Kidney epithelial cell (primary cell): ENCODE measurements at regions not wholly inside any gene's neighbourhood (a gene's known extent, or its start where the extent isn't known, plus 50 kb on each side); places are given as distances from the start of the nearest gene placed in this dataset.

Experiments
- DNase-seq: peaks from one replicate; pipeline ENCODE4 v3.0.0-alpha.2; 2010; ENCODE audit warnings: low read depth
- H3K27me3 ChIP-seq: 2 replicates; pipeline ENCODE4 v1.6.0; 2011; ENCODE audit warnings: low read length; ENCODE audit not compliant: control insufficient read depth, insufficient read depth
- H3K36me3 ChIP-seq: 2 replicates; pipeline ENCODE4 v1.5.1; 2011; ENCODE audit warnings: low read length; ENCODE audit not compliant: control insufficient read depth, insufficient read depth
- H3K4me3 ChIP-seq: 2 replicates; pipeline ENCODE4 v1.5.1; 2011; ENCODE audit warnings: low read depth, mild to moderate bottlenecking, control low read depth, low read length
- TF ChIP-seq, protein P1 (sequence below): IDR thresholded peaks from 2 replicates; pipeline ENCODE4 v1.5.1; 2011; ENCODE audit warnings: mild to moderate bottlenecking, moderate library complexity, low read length, control low read depth, inconsistent platforms; ENCODE audit not compliant: insufficient read depth, poor library complexity, severe bottlenecking

DNA sequence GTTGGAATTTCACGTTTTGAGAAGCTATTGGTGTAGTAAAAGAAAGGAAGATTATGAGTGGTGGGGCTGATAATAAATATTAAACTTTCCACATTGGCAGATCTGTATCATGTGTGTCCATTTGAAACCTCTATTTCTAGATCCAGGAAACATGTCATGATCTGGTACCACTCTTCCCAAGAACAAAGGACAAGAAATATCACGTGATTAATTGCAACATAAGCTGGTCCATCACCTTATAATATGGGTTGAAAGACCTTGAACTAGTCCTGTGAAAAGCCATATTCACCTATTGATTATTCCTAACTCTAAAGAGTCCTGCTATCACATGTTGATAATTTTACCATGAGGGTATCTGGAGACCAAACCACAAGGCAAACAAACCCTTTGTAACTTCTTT is 335.3 kb upstream of the SMIM21 start:
- TF ChIP-seq, protein P1, sequence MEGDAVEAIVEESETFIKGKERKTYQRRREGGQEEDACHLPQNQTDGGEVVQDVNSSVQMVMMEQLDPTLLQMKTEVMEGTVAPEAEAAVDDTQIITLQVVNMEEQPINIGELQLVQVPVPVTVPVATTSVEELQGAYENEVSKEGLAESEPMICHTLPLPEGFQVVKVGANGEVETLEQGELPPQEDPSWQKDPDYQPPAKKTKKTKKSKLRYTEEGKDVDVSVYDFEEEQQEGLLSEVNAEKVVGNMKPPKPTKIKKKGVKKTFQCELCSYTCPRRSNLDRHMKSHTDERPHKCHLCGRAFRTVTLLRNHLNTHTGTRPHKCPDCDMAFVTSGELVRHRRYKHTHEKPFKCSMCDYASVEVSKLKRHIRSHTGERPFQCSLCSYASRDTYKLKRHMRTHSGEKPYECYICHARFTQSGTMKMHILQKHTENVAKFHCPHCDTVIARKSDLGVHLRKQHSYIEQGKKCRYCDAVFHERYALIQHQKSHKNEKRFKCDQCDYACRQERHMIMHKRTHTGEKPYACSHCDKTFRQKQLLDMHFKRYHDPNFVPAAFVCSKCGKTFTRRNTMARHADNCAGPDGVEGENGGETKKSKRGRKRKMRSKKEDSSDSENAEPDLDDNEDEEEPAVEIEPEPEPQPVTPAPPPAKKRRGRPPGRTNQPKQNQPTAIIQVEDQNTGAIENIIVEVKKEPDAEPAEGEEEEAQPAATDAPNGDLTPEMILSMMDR, result no peak
- no peaks in the 10 kb centered on the region for H3K27me3 ChIP-seq
- H3K36me3 ChIP-seq, result no peaks in the 10 kb centered on the region
- H3K4me3 ChIP-seq, result no peak overlapping the region
- no peak for DNase-seq

DNA sequence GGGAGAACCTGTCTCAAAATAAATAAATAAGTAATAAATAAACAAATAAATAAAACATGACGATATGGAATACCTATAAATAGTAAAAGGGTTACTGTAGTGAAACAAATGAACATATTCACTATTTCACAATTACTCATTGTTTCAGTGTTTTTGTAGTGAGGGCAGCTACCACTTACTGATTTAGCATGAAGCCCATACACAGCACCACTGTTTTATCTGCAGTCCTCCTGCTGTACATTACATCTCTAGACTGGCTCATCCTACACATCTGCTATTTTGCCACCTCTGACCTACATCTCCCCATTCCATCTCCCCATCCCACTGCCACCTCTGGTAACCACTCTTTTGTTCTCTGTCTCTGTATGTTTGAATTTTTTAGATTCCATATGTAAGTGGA is 332.7 kb upstream of the SMIM21 start:
- TF ChIP-seq, protein P1, result no peak
- Histone ChIP-seq H3K4me3 (no peak overlapping the region), H3K27me3 (no peaks in the 10 kb centered on the region), H3K36me3 (no peaks in the 10 kb centered on the region)
- no peak for DNase-seq

DNA sequence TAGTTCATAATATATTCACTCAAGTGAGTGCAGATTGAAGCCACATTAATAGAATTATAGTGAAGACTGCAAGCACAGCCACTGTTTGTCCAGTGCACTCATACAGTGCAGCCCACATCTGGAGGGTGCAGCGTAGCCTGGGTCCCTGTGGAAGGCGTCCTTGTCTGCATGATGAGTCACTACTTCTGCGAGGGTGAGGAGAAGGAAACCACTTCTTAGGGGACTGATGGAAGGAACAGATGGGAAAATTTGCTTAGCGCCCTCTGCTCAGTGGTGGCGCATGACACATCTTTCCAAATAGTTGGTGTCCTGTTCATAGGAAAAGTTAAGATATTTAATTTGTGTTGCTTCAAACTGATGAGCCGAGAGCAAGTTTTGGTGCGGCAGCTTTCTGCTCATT is 330.4 kb upstream of the SMIM21 start:
- Histone ChIP-seq H3K27me3 (no peaks in the 10 kb centered on the region), H3K4me3 (no peak overlapping the region), H3K36me3 (no peaks in the 10 kb centered on the region)
- no peak for DNase-seq
- TF ChIP-seq, protein P1, result no peak

DNA sequence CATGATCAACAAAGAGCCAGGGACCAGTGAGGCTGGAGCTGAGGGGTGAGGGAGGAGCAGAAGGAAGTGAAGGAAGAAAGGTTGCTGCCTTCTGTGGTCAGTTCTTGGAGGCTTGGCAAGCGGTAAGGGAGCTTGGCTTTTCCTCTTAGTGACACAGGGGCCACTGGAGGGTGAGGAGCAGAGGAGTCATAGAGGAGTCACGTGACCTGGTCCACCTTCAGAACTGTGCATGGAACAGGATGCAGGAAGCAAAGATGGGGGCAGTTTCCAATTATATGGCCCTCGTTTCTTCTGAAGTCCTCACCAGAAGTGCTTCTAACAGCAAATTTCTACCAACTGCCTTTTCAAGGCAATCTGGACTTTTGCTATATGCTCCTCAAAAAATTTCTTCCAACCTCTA is 326.9 kb upstream of the SMIM21 start:
- DNase-seq, result no peak
- Histone ChIP-seq H3K4me3 (no peak overlapping the region), H3K36me3 (no peaks in the 10 kb centered on the region), H3K27me3 (no peaks in the 10 kb centered on the region)
- TF ChIP-seq, protein P1, result no peak

DNA sequence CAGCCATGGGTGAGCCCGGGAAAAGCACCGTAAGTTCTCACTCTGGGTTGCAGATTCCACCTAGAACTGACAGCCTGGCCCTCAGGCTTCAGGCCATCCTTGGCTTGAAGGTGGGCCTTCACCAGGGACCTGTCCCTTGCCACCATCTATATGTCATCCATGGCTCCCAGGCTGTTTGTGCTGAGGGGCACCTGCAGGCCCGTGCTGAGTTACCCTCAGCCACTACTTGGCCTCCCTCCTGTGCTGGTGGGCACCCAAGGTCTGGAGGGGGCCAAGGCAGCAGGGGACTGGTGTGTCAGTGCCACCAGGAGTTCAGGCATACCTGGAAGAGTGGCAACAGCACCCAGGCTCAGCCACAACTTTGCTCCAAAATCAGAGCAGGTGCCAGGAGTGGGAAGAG is 326.2 kb upstream of the SMIM21 start:
- TF ChIP-seq, protein P1, result no peak
- DNase-seq, result no peak
- no peaks in the 10 kb centered on the region for H3K36me3 ChIP-seq
- no peak overlapping the region for H3K4me3 ChIP-seq
- H3K27me3 ChIP-seq, result no peaks in the 10 kb centered on the region

DNA sequence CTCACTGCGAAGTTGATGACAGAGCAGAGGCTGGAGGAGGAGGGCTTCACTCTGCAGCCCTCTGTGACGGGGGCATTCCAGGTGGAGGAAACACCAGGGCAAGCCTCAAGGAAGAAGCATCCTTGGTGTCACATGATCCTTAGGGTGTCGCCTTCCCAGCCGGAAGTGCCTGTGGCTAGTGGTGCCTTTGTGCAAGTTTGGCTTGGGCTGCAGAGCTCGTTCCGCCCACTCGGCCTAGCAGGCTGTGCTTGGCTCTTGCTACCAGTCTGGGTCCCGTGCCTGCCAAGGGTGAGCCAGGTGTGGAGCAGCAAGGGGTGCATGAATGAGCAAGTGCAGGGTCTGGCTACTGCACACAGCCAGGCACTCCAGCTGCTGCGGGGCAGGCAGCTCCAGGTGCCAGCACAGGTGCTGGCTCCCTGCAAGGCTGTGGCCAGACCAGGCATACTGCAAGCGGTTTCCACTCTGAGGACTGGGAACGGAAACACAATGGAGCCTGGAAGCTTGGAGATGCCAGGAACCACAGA is 325.3 kb upstream of the SMIM21 start:
- H3K27me3 ChIP-seq, result no peaks in the 10 kb centered on the region
- no peak for DNase-seq
- H3K36me3 ChIP-seq, result no peaks in the 10 kb centered on the region
- TF ChIP-seq, protein P1, result no peak
- no peak overlapping the region for H3K4me3 ChIP-seq
